ENCODE measurements at regions not wholly inside any gene's neighbourhood (a gene's known extent, or its start where the extent isn't known, plus 50 kb on each side); places are given as distances from the start of the nearest gene placed in this dataset.

- Histone ChIP-seq H3K14ac (replicated peaks; ENCODE audit: low read depth, low read length) (0 out of 2 replicates have a peak overlapping the region, but pooled peaks have one; percentile 21), H2AFZ (replicated peaks; ENCODE audit: low read length, poor library complexity) (no peak overlapping the region), H3K9me3 (ENCODE audit: control insufficient read depth, insufficient read depth, low read length) (no peaks in the 10 kb centered on the region), H3K4me3 (ENCODE audit: insufficient read depth, low read depth, low read length) (no peak overlapping the region), H3K4me1 (ENCODE audit: control insufficient read depth, insufficient read depth, low read length) (0 out of 2 replicates have a peak, but pooled peaks cover 2% of the 10 kb centered on the region), H4K5ac (ENCODE audit: low read depth, low read length) (no peak overlapping the region), H4K20me1 (ENCODE audit: insufficient read depth, low read length) (no peaks in the 10 kb centered on the region), H3K4me2 (ENCODE audit: low read depth, low read length) (no peak overlapping the region), H3K56ac (ENCODE audit: extremely low read depth, insufficient read depth, low read length) (no peak overlapping the region), H2BK20ac (ENCODE audit: low read depth, low read length) (peak overlapping the region; percentile 44), H4K91ac (ENCODE audit: insufficient read depth, low read depth, low read length) (no peak overlapping the region), H3K27me3 (ENCODE audit: control insufficient read depth, insufficient read depth, low read length) (no peaks in the 10 kb centered on the region), H3K18ac (ENCODE audit: low read depth, low read length) (peak overlapping the region; percentile 47; the same call in 1 of the 2 replicates), H3K36me3 (ENCODE audit: control insufficient read depth, insufficient read depth, low read length) (no peaks in the 10 kb centered on the region), H2BK15ac (ENCODE audit: low read depth, low read length) (peak overlapping the region; percentile 11; the same call in 2 of the 3 replicates), H3K79me1 (ENCODE audit: low read depth in 1 of 2, low read length in 2 of 2) (no peaks in the 10 kb centered on the region), H2AK9ac (replicated peaks; ENCODE audit: low read depth, low read length, poor library complexity) (no peak overlapping the region), H2BK5ac (ENCODE audit: low read depth, low read length, poor library complexity, severe bottlenecking) (peak overlapping the region; percentile 33), H3K4ac (ENCODE audit: low read depth, low read length) (peak overlapping the region; percentile 60), H4K8ac (ENCODE audit: low read depth in 2 of 2, low read length in 2 of 2) (peak overlapping the region in 1 of 2 experiments; percentile 17; a peak in 1 of 4 replicates), H3K9ac (ENCODE audit: low read depth, low read length) (no peak overlapping the region), H3K27ac (ENCODE audit: insufficient read depth, low read length) (no peak overlapping the region), H2BK120ac (ENCODE audit: low read depth, low read length) (peak overlapping the region; percentile 59), H2AK5ac (ENCODE audit: low read depth, low read length) (peak overlapping the region; percentile 13; the same call in 1 of the 2 replicates), H3K23ac (ENCODE audit: low read depth, low read length) (no peak overlapping the region), H3K9me1 (ENCODE audit: insufficient read depth, low read length) (no peaks in the 10 kb centered on the region)
- intact Hi-C loops (cut with micrococcal nuclease) (no loop called here), in situ Hi-C loops (cut with MboI; ENCODE audit: low sequenced_read_pairs) (no loop called here), dilution Hi-C loops (cut with HindIII; ENCODE audit: low sequenced_read_pairs, unreplicated experiment) (no loop called here)
- WGBS, 2 experiments (ENCODE audit: extremely low coverage in 2 of 2, insufficient read length in 1 of 2), result no CpG with 5 or more reads among the region's 8 CpGs
- no peak for TF ChIP-seq POLR2A (IDR thresholded peaks at IDR 0.05; ENCODE audit: low read depth, low read length)
- TF ChIP-seq MXI1 (IDR thresholded peaks at IDR 0.05; ENCODE audit: borderline replicate concordance, low read depth, low read length), result no peak
- no peak for TF ChIP-seq FOS (IDR thresholded peaks at IDR 0.05; ENCODE audit: low read depth, low read length)
- TF ChIP-seq USF2 (IDR thresholded peaks at IDR 0.05; ENCODE audit: low read depth, low read length), result no peak
- TF ChIP-seq RAD21 (IDR thresholded peaks at IDR 0.05; ENCODE audit: low read length), result no peak
- no peak for TF ChIP-seq MAFK (IDR thresholded peaks at IDR 0.05; ENCODE audit: low read depth, low read length)
- no peak for TF ChIP-seq CEBPB (IDR thresholded peaks at IDR 0.05; ENCODE audit: low read depth, low read length)
- no peak for TF ChIP-seq MAZ (IDR thresholded peaks at IDR 0.05; ENCODE audit: borderline replicate concordance, low read depth, low read length)
- TF ChIP-seq CTCF (conservative IDR thresholded peaks at IDR 0.05; ENCODE audit: low read depth, low read length), result no peak
- CTCF ChIA-PET, result no interaction called here
- POLR2A ChIA-PET (ENCODE audit: unreplicated experiment), result no interaction called here
- ATAC-seq (ENCODE audit: low read depth) (no peak), DNase-seq (no peak)
- no TSS peak for BruUV-seq (replicated peaks)
Measured at GRCh38 chr6:9623228-9623832, 791.5 kb downstream of the TFAP2A start.
